SJCRH30 (cell line): ENCODE measurements at regions not wholly inside any gene's neighbourhood (a gene's known extent, or its start where the extent isn't known, plus 50 kb on each side); places are given as distances from the start of the nearest gene placed in this dataset.

ENCODE experiments used
- DNase-seq, 2 experiments: peaks; one replicate each; pipeline ENCODE4 v3.0.0-alpha.2; 2015 to 2020
- H3K27ac ChIP-seq: fragments of 250-450 bp; sonication (Bioruptor Pico); 2 replicates; pipeline ENCODE4 v1.5.1; 2020; ENCODE audit warnings: mild to moderate bottlenecking, moderate library complexity
- H3K27me3 ChIP-seq: fragments of 250-450 bp; sonication (Bioruptor Pico); 2 replicates; pipeline ENCODE4 v1.5.1; 2020; ENCODE audit warnings: mild to moderate bottlenecking, moderate library complexity
- H3K36me3 ChIP-seq: fragments of 250-450 bp; sonication (Bioruptor Pico); 2 replicates; pipeline ENCODE4 v1.5.1; 2020; ENCODE audit warnings: mild to moderate bottlenecking, moderate library complexity
- H3K4me1 ChIP-seq: fragments of 250-450 bp; sonication (Bioruptor Pico); 2 replicates; pipeline ENCODE4 v1.5.1; 2020; ENCODE audit warnings: mild to moderate bottlenecking, moderate library complexity
- H3K4me3 ChIP-seq: fragments of 250-450 bp; sonication (Bioruptor Pico); 2 replicates; pipeline ENCODE4 v1.5.1; 2020; ENCODE audit warnings: mild to moderate bottlenecking, moderate library complexity
- H3K9me3 ChIP-seq: fragments of 250-450 bp; sonication (Bioruptor Pico); replicated peaks from 2 replicates; pipeline ENCODE4 v1.5.1; 2020; ENCODE audit warnings: mild to moderate bottlenecking, moderate library complexity

DNA sequence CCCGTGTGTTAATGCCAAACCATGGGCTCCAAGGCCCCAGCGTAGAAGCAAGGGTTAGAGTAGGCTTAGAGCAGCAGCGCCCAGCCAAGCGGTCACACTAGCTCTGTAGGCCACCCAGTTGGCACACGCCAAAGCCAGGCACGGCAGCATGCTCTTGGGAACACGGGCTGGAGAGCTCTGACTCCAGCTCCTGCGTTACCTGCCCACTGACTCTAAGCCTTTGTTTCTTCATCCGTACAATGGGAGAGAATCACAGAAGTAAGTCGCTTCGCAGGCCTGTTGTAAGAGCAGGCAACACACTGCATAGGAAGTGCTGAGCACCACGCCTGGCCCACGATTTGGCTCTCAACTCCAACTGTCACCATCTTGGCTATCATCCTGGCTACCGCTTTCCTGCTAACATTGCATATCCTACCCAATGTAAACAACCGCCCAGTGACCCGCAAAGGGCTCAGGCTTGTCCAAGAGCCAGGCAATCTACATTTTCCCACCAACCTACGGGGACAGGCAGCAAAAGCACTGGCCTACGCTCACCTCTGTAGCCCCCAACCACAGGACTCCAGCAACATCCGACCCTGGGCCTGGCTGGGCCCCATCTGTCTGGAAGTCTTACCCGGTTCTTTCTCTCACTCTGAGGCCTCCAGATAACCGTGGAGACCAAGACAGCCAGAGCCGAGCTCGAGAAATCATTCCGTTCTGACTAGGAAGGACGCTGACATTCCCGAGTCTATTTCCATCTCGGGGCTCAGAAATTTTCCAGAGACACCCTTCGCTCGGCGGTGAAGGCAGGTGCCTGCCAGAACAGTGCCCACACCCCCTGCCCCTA, 91.5 kb upstream of the ZNF507 start:
- H3K4me1 ChIP-seq = no peaks in the 10 kb centered on the region
- no peaks in the 10 kb centered on the region; the same call in 1 of the 2 replicates for H3K27me3 ChIP-seq
- H3K27ac ChIP-seq = no peak overlapping the region
- no peak overlapping the region for H3K4me3 ChIP-seq
- no peaks in the 10 kb centered on the region for H3K36me3 ChIP-seq
- no peak for DNase-seq
- no peaks in the 10 kb centered on the region for H3K9me3 ChIP-seq

DNA sequence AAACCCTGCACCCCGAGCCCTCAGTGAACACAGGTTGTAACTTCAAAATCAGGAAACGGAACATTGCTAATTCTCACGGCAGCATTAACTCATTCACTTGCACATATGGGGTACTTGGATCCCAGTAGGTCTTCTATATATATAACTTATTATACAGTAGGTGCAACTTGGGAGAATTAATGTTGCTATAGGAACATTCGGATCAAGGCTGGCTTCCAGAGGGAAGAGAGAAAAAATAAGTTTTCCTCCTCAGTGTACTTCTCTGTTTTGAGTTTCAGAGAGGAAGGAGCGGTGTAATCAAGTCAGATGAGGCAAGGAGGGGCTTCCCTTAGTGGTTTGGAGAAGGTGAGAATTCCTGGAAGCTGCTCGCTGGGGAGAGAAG, 90.9 kb upstream of the ZNF507 start:
- H3K4me1 ChIP-seq = no peaks in the 10 kb centered on the region
- no peaks in the 10 kb centered on the region for H3K36me3 ChIP-seq
- H3K27ac ChIP-seq = no peak overlapping the region
- no peaks in the 10 kb centered on the region; the same call in 1 of the 2 replicates for H3K27me3 ChIP-seq
- no peak overlapping the region for H3K4me3 ChIP-seq
- DNase-seq = no peak
- no peaks in the 10 kb centered on the region for H3K9me3 ChIP-seq

DNA sequence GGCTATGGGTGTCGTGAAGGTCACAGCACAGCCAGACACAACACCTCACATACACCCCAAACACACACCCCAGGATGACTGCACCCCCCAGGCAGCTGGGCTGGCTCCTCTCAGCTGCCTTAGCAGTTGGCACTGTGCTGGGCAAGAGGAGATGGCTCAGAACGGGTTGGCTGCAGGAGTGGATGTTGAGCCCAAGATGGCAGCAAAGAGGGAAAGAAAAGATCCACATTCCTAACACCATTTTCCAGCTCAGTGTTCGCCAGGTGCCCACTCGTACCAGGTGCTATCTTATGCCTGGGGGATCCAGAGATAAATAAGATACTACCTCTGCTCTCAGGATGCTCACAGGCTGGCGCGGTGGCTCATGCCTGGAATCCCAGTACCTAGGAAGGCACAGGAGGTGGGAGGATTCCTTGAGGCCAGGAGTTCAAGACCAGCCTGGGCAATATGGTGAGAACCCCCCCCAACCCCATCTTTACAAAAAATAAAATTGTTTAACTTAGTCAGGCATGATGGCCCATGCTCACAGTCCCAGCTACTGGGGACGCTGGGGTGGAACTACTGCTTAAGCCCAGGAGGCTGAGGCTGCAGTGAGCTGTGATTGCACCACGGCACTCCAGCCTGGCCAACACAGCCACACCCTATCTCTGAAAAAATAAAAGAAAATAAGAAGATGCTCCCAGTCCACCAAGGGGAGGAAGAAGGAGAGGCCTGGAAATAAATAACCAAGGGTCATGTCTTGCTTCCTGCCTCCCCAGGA, 89.7 kb upstream of the ZNF507 start:
- no peak overlapping the region for H3K4me3 ChIP-seq
- no peak for DNase-seq
- H3K27me3 ChIP-seq = no peaks in the 10 kb centered on the region
- H3K9me3 ChIP-seq = 0 out of 2 replicates have a peak, but pooled peaks cover 6% of the 10 kb centered on the region
- H3K36me3 ChIP-seq = no peaks in the 10 kb centered on the region
- H3K27ac ChIP-seq = no peak overlapping the region
- H3K4me1 ChIP-seq = no peaks in the 10 kb centered on the region

DNA sequence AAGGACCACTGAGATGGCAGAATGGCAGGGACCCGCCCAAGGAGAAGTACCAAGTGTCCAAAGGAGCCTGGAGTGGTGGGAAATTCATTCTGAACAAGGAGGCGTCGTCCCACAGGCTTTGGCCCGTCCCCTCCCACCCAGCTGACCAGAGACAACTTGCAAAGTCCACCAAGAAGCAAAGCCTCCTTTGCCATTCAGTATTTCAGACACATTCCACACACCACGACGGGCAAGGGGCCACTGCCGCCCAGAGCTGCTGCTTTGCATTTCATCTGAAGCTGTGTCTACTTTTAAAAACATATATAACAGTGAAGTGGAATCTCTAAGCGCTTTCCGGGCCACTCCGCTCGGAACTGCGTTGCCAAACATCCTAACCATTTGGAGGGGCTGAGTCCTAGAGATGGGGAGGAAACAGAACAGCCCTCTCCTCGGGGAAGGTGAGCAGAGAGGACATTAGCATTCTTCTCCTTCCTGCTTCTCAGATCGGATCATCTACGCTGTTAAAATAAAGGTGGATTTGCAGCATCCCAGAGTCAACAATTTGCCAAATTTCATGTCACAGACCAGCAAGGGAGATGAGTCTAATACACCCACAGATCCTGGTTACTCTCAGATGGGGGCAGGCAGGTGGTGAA, 89.0 kb upstream of the ZNF507 start:
- Histone ChIP-seq H3K36me3 (no peaks in the 10 kb centered on the region), H3K4me3 (no peak overlapping the region), H3K9me3 (0 out of 2 replicates have a peak, but pooled peaks cover 6% of the 10 kb centered on the region), H3K27ac (no peak overlapping the region), H3K27me3 (no peaks in the 10 kb centered on the region), H3K4me1 (no peaks in the 10 kb centered on the region)
- DNase-seq = no peak

DNA sequence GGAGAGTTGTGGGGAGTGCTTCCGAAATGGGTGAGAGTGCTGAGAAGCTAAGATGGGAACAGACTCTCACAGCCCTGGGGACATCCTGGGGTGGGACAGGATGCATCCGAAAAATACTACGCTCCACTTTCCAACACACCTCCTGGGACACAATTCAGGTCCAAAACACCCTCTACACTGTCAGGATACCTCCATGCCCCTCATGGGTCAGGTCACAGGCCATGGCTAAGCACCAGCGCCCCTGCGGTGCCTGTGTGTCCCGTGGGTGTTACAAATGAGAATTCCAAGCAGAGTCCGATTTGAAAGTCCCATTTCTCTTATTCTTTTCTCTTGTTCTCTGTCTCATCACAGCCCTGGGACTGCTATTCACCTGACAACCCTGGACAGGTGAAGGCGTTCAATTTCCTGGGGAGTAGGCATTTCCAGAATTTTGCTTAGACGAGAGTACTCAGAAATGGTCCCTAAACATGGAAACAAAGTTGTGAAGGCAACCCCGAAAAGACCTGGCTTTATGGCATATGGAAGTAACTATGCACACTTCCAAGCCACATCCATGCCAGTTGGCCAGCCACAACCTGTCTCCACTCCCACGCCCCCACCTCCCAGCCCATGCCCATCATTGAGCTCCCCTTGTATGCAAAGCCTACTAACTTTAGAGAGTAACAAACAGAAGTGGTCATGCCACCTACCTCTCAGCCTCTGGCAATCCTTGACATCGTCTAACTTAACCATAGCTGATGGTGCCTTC, 87.9 kb upstream of the ZNF507 start:
- Histone ChIP-seq H3K27ac (no peak overlapping the region), H3K36me3 (no peaks in the 10 kb centered on the region), H3K9me3 (0 out of 2 replicates have a peak, but pooled peaks cover 6% of the 10 kb centered on the region), H3K27me3 (no peaks in the 10 kb centered on the region), H3K4me1 (no peaks in the 10 kb centered on the region), H3K4me3 (no peak overlapping the region)
- DNase-seq = no peak

DNA sequence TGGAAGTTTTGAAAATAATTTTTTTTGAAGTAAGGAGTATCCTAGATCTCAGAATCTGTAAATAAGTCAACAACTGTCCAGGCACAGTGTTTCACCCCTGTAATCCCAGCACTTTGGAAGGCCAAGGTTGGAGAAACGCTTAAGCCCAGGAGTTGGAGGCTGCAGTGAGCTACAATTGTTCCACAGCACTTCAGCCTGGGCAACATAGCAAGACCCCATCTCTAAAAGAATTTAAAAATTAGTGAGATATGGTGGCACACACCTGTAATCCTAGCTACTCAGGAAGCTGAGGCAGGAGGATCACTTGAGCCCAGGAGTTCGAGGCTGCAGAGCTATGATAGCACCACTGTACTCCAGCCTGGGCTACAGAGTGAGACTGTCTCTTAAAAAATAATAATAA, 87.2 kb upstream of the ZNF507 start:
- no peak for DNase-seq
- Histone ChIP-seq H3K9me3 (0 out of 2 replicates have a peak, but pooled peaks cover 6% of the 10 kb centered on the region), H3K27ac (no peak overlapping the region), H3K4me1 (no peaks in the 10 kb centered on the region), H3K27me3 (no peaks in the 10 kb centered on the region), H3K4me3 (no peak overlapping the region), H3K36me3 (no peaks in the 10 kb centered on the region)

DNA sequence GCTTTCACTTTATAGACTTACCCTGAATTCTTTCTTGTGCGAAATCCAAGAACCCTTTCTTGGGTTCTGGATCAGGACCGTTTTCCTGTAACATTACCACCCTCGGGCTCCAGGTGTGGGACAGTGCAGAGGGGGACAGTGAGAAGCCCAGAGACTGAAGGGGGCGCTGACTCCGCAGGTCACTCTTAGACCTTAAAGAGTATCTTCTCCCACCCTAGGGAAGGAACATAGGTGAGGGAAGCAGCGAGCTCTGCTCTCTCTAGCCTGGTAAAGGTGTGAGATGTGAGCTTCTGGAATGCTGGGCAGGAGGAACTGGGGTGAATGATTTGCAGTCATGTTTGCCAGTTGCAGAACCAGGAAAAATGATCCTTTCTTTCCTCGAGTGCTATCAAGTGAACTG, 80.8 kb upstream of the ZNF507 start:
- Histone ChIP-seq H3K4me1 (no peaks in the 10 kb centered on the region), H3K4me3 (no peak overlapping the region), H3K9me3 (0 out of 2 replicates have a peak, but pooled peaks cover 6% of the 10 kb centered on the region), H3K27ac (no peak overlapping the region), H3K36me3 (no peaks in the 10 kb centered on the region), H3K27me3 (no peaks in the 10 kb centered on the region)
- DNase-seq = no peak

DNA sequence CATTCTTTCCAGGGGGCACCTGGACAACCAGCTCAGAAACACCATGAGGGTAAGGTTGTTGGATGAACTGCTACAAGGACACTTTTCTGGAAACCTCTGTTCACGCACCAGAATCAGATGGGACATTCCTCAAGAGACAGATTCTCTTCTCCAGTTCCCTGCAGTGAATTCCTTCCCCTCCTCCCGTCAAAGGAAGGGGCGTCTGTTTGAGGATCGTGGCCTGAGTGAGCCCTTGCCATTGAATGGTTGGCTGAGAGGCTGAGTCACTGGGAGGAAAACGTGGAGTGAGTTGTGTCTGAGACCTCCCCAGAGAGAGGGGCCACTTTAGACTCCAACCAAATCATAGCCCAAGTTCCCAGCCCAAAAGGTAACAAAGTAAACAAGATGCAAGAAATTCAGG, 79.4 kb upstream of the ZNF507 start:
- Histone ChIP-seq H3K4me3 (no peak overlapping the region), H3K27me3 (no peaks in the 10 kb centered on the region), H3K9me3 (no peaks in the 10 kb centered on the region), H3K4me1 (no peaks in the 10 kb centered on the region), H3K36me3 (no peaks in the 10 kb centered on the region), H3K27ac (no peak overlapping the region)
- DNase-seq = no peak

DNA sequence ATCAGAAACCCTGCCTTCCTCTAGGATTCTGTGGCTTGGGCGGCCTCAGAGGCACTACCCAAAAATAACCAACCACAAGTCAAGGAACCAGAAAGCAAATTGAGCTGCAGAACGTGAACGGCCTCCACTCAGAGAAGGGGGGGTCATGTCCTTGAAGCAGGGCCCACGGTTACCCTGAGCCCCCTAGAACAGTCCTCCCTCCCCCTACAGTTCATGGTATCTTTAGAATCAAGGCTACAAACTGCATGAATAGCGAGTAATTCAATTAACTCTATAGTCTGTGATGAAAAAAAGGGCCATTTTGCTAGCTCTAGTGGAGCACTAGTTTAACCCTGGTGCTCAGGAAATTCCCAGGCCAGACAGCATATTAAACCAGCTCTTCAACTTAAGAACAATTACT, 79.0 kb upstream of the ZNF507 start:
- Histone ChIP-seq H3K4me3 (no peak overlapping the region), H3K27ac (no peak overlapping the region), H3K27me3 (no peaks in the 10 kb centered on the region), H3K4me1 (no peaks in the 10 kb centered on the region), H3K36me3 (no peaks in the 10 kb centered on the region), H3K9me3 (no peaks in the 10 kb centered on the region)
- DNase-seq = no peak

DNA sequence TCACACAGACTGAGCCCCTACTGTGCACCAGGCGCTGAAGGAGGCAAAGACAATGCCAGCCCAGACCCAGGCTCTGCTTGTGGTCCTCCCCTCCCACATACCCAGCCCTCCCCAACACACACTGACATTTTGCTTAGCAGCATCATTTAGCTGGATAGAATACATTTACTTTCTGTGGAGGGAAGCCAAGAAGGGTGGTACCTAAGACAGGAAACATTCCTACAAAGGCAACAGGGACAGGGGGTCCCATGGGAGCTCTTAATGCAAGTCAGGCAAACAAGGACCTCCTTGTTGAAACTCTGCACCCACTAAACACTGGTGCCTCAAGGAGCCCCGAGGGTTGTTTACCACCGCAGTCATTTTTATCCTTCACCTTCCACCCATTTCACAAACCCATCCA, 77.0 kb upstream of the ZNF507 start:
- H3K9me3 ChIP-seq = no peaks in the 10 kb centered on the region; the same call in 1 of the 2 replicates
- peak; percentile 19 to 55 for DNase-seq
- H3K27ac ChIP-seq = no peak overlapping the region

DNA sequence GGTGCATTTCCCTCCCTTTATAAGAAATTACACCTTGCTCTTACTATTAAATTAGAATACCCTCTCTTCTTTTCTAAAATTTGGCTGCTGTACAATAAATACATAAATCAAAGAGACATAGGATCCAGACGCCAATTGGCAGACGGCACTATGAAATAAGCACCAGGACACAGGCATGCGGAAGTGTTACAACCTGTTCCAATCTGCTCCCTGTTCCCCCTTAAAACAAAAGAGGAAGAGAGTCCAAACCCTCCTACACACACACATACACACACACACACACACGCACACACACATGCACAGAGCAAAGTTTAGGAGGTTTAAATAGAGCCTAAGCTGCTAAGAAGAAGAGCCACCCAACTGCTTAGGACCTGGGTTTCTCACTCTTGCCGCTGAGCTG, 75.6 kb upstream of the ZNF507 start:
- no peaks in the 10 kb centered on the region; the same call in 1 of the 2 replicates for H3K9me3 ChIP-seq
- H3K4me3 ChIP-seq = no peak overlapping the region
- DNase-seq = no peak
- no peaks in the 10 kb centered on the region for H3K36me3 ChIP-seq
- no peaks in the 10 kb centered on the region for H3K4me1 ChIP-seq
- H3K27me3 ChIP-seq = no peaks in the 10 kb centered on the region
- H3K27ac ChIP-seq = no peak overlapping the region

More for the DNA sequence above, 77.0 kb upstream of the ZNF507 start:
- Histone ChIP-seq H3K36me3 (no peaks in the 10 kb centered on the region), H3K4me1 (no peaks in the 10 kb centered on the region), H3K4me3 (no peak overlapping the region), H3K27me3 (no peaks in the 10 kb centered on the region)

DNA sequence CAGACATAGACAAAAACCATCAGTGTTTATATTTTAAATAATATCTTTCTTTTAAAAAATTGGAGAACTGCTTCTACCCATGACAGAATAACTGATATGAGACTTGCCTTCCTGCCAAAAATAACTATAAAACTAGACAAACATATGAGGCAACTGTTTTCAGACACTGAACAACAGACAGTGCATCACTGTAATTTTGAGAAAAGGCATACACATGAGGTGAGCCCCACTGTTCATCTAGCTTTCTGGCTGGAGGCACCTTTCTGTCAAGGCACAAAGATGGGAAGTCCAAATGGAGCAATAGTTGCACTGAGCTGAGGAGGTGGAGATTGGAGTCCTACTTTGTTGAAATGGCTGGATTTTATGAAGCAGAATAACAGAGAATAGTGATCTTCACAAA, 71.9 kb upstream of the ZNF507 start:
- no peaks in the 10 kb centered on the region; the same call in 1 of the 2 replicates for H3K9me3 ChIP-seq
- no peaks in the 10 kb centered on the region for H3K4me1 ChIP-seq
- H3K4me3 ChIP-seq = no peak overlapping the region
- DNase-seq = no peak
- no peaks in the 10 kb centered on the region for H3K36me3 ChIP-seq
- H3K27me3 ChIP-seq = no peaks in the 10 kb centered on the region
- H3K27ac ChIP-seq = no peak overlapping the region

DNA sequence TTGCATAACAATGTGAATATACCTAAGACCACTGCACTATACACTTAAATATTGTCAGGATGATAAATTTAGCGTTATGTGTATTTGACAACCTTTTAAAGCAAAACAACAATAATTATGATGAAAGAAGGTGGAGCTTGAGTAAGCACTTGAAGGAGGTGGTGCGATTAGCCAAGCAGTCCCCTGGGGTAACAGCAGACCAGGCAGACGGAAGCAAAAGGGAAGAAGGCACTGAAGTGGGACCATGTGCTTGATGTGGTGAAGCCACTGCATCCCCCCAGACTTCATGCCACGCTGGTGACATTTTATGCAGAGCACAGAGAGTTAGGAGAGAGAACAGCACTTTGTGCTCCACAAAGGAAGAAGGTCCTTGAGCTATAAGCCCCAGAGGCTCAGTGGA, 58.3 kb upstream of the ZNF507 start:
- Histone ChIP-seq H3K36me3 (no peaks in the 10 kb centered on the region), H3K9me3 (no peaks in the 10 kb centered on the region), H3K4me1 (peaks cover 10% of the 10 kb centered on the region; the same call in 1 of the 2 replicates), H3K27ac (no peak overlapping the region; the same call in 1 of the 2 replicates), H3K4me3 (peak overlapping the region; percentile 33), H3K27me3 (no peaks in the 10 kb centered on the region)
- DNase-seq = peak; percentile 17 to 27

DNA sequence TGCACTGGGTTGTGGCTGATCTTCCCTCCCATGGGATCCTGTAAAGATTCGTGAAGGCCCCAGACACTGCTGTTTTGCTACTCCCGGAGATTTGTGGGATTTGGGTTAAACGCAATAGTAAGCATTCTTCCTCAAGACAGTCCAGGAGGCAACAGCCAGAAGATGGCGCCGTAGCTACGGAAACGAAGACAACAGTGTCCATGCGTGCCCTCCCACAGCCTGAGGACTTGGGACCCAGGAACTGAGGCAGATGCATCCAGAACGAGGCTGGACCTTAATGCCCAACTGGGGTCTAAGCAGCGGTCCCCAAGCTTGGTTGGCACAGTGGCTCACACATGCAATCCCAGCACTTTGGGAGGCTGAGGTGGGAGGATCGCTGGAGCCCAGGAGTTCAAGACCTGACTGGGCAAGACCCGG, 57.6 kb upstream of the ZNF507 start:
- Histone ChIP-seq H3K36me3 (no peaks in the 10 kb centered on the region), H3K4me1 (peaks cover 10% of the 10 kb centered on the region; the same call in 1 of the 2 replicates), H3K27me3 (no peaks in the 10 kb centered on the region), H3K9me3 (no peaks in the 10 kb centered on the region), H3K27ac (no peak overlapping the region; the same call in 1 of the 2 replicates), H3K4me3 (peak overlapping the region; percentile 33)
- peak; percentile 85 to 93 for DNase-seq
